MM.1S (cell line): ENCODE measurements at regions not wholly inside any gene's neighbourhood (a gene's known extent, or its start where the extent isn't known, plus 50 kb on each side); places are given as distances from the start of the nearest gene placed in this dataset.

Source experiments
- DNase-seq: peaks from one replicate; pipeline ENCODE4 v3.0.0-alpha.2; 2015
- H2AFZ ChIP-seq: fragments of 300-600 bp; sonication (generic); 2 replicates; pipeline ENCODE4 v1.6.0; 2016; ENCODE audit warnings: antibody characterized with exemption, low read length
- H3F3A ChIP-seq: fragments of 300-600 bp; sonication (generic); 2 replicates; pipeline ENCODE4 v1.6.1; 2016; ENCODE audit warnings: mild to moderate bottlenecking, antibody characterized with exemption, low read length, moderate library complexity, mixed read lengths; ENCODE audit not compliant: insufficient read depth
- H3K27ac ChIP-seq: fragments of 300-600 bp; sonication (generic); 2 replicates; pipeline ENCODE4 v1.5.1; 2016; ENCODE audit warnings: mild to moderate bottlenecking, low read length
- H3K27me3 ChIP-seq: fragments of 300-600 bp; sonication (generic); replicated peaks from 2 replicates; pipeline ENCODE4 v1.6.0; 2016; ENCODE audit warnings: low read length; ENCODE audit not compliant: insufficient read depth
- H3K36me3 ChIP-seq: fragments of 300-600 bp; sonication (generic); replicated peaks from 2 replicates; pipeline ENCODE4 v1.6.1; 2016; ENCODE audit warnings: mild to moderate bottlenecking, low read length, mixed read lengths; ENCODE audit not compliant: insufficient read depth
- H3K4me1 ChIP-seq: fragments of 300-600 bp; sonication (generic); 2 replicates; pipeline ENCODE4 v1.6.1; 2016; ENCODE audit warnings: low read length, mixed read lengths
- H3K4me2 ChIP-seq: fragments of 300-600 bp; sonication (generic); 2 replicates; pipeline ENCODE4 v1.6.0; 2016; ENCODE audit warnings: low read depth, low read length
- H3K4me3 ChIP-seq: fragments of 300-600 bp; sonication (generic); 2 replicates; pipeline ENCODE4 v1.5.1; 2016; ENCODE audit warnings: low read length, mixed read lengths
- H3K79me2 ChIP-seq: fragments of 300-600 bp; sonication (generic); 2 replicates; pipeline ENCODE4 v1.6.1; 2016; ENCODE audit warnings: mixed run types, low read length, mixed read lengths
- H3K9ac ChIP-seq: fragments of 300-600 bp; sonication (generic); 2 replicates; pipeline ENCODE4 v1.6.1; 2016; ENCODE audit warnings: low read length, mixed read lengths
- H3K9me2 ChIP-seq: fragments of 300-600 bp; sonication (generic); replicated peaks from 2 replicates; pipeline ENCODE4 v1.6.1; 2016; ENCODE audit warnings: mild to moderate bottlenecking, low read length, mixed read lengths; ENCODE audit not compliant: insufficient read depth
- H3K9me3 ChIP-seq: fragments of 300-600 bp; sonication (generic); replicated peaks from 2 replicates; pipeline ENCODE4 v1.6.1; 2016; ENCODE audit warnings: mild to moderate bottlenecking, low read length, mixed read lengths; ENCODE audit not compliant: insufficient read depth
- H4K20me1 ChIP-seq: fragments of 300-600 bp; sonication (generic); 2 replicates; pipeline ENCODE4 v1.6.1; 2016; ENCODE audit warnings: mild to moderate bottlenecking, low read length, moderate library complexity, mixed read lengths; ENCODE audit not compliant: insufficient read depth
- CTCF ChIP-seq: fragments of 300-600 bp; sonication (generic); IDR thresholded peaks from 2 replicates; pipeline ENCODE4 v1.5.1; 2016; ENCODE audit warnings: antibody characterized with exemption, low read length, mixed read lengths
- EZH2 ChIP-seq: fragments of 300-600 bp; sonication (generic); optimal IDR thresholded peaks from 2 replicates; pipeline ENCODE3; 2017; ENCODE audit warnings: low read depth, mild to moderate bottlenecking, antibody characterized with exemption, low read length, mixed read lengths
- EZH2phosphoT487 ChIP-seq: fragments of 300-600 bp; sonication (generic); IDR thresholded peaks from 2 replicates; pipeline ENCODE4 v1.6.1; 2018; ENCODE audit warnings: antibody characterized with exemption, low read length

GRCh38 chr3:34582055-34582454, 783.6 kb downstream of the PDCD6IP start:
- Histone ChIP-seq H3K27me3 (no peaks in the 10 kb centered on the region), H3K9me2 (no peaks in the 10 kb centered on the region), H3K4me3 (no peak overlapping the region), H3K79me2 (no peaks in the 10 kb centered on the region), H3F3A (no peaks in the 10 kb centered on the region), H3K9me3 (no peaks in the 10 kb centered on the region), H4K20me1 (no peaks in the 10 kb centered on the region), H2AFZ (no peak overlapping the region), H3K4me1 (no peaks in the 10 kb centered on the region), H3K27ac (no peak overlapping the region), H3K4me2 (no peak overlapping the region), H3K36me3 (no peaks in the 10 kb centered on the region), H3K9ac (no peak overlapping the region)
- no peak for TF ChIP-seq EZH2phosphoT487
- no peak for TF ChIP-seq EZH2
- no peak for TF ChIP-seq CTCF
- no peak for DNase-seq

DNA sequence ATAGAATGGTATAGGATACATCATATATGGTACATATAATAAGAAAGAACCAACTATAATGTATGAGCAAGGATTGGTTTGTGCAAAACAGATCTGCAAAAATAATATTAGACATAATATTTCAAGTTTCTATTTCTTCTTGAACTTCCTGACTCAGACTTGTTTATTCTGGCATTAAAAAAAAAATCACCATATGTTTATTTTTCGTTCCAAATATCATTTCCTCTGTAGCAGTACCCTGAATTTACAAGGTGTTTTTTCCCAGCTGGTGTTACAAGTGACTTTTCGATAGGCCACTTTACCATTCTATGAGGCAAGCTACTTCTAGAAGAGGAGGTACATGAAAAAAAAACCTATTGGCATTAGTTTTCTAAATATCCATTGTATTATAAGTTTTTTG, 785.0 kb downstream of the PDCD6IP start:
- no peak for TF ChIP-seq EZH2
- no peak for TF ChIP-seq CTCF
- TF ChIP-seq EZH2phosphoT487 = no peak
- Histone ChIP-seq H2AFZ (no peak overlapping the region), H3K9me3 (no peaks in the 10 kb centered on the region), H3K9ac (no peak overlapping the region), H3K27ac (no peak overlapping the region), H3K9me2 (no peaks in the 10 kb centered on the region), H3F3A (no peaks in the 10 kb centered on the region), H3K79me2 (no peaks in the 10 kb centered on the region), H3K4me3 (no peak overlapping the region), H3K4me2 (no peak overlapping the region), H4K20me1 (no peaks in the 10 kb centered on the region), H3K4me1 (no peaks in the 10 kb centered on the region), H3K36me3 (no peaks in the 10 kb centered on the region), H3K27me3 (no peaks in the 10 kb centered on the region)
- DNase-seq = no peak

GRCh38 chr3:34584971-34585370, 786.5 kb downstream of the PDCD6IP start:
- H3K27ac ChIP-seq = no peak overlapping the region
- H3F3A ChIP-seq = no peaks in the 10 kb centered on the region
- TF ChIP-seq EZH2phosphoT487 = no peak
- TF ChIP-seq CTCF = no peak
- H3K9me2 ChIP-seq = no peaks in the 10 kb centered on the region
- H3K4me1 ChIP-seq = no peaks in the 10 kb centered on the region
- DNase-seq = no peak
- H3K4me3 ChIP-seq = no peak overlapping the region
- H3K27me3 ChIP-seq = no peaks in the 10 kb centered on the region
- H3K4me2 ChIP-seq = no peak overlapping the region
- H3K9me3 ChIP-seq = no peaks in the 10 kb centered on the region
- H3K79me2 ChIP-seq = no peaks in the 10 kb centered on the region
- no peaks in the 10 kb centered on the region for H4K20me1 ChIP-seq
- no peaks in the 10 kb centered on the region for H3K36me3 ChIP-seq
- H2AFZ ChIP-seq = no peak overlapping the region
- no peak overlapping the region for H3K9ac ChIP-seq

DNA sequence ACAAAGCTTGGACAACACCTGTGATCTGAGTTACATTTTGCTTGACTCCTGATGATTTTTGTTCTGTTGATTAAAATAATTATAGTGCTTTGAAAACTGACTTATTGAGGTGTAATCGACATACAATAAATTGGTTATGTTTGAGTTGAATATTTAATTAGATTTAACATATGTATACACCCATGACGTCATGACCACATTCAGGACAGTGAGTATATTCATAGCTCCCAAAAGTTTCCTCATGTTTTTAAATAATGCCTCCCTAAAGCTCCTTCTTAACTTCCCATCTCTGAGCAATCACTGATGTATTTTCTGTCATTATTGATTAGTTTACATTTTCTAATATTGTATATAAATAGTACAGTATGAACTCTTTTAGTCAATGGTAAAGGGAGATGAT, 801.2 kb downstream of the PDCD6IP start:
- no peaks in the 10 kb centered on the region for H4K20me1 ChIP-seq
- H3K4me2 ChIP-seq = no peak overlapping the region
- no peak overlapping the region for H3K9ac ChIP-seq
- no peaks in the 10 kb centered on the region for H3K36me3 ChIP-seq
- H3K27me3 ChIP-seq = no peaks in the 10 kb centered on the region
- DNase-seq = no peak
- H3K79me2 ChIP-seq = no peaks in the 10 kb centered on the region
- H3K9me2 ChIP-seq = no peaks in the 10 kb centered on the region; the same call in 1 of the 2 replicates
- no peak overlapping the region for H3K27ac ChIP-seq
- H3K4me1 ChIP-seq = no peaks in the 10 kb centered on the region
- TF ChIP-seq CTCF = no peak
- no peak for TF ChIP-seq EZH2phosphoT487
- TF ChIP-seq EZH2 = no peak
- H2AFZ ChIP-seq = no peak overlapping the region
- no peak overlapping the region for H3K4me3 ChIP-seq
- H3F3A ChIP-seq = no peaks in the 10 kb centered on the region
- no peaks in the 10 kb centered on the region for H3K9me3 ChIP-seq
